ENCODE measurements at regions not wholly inside any gene's neighbourhood (a gene's known extent, or its start where the extent isn't known, plus 50 kb on each side); places are given as distances from the start of the nearest gene placed in this dataset.

DNA sequence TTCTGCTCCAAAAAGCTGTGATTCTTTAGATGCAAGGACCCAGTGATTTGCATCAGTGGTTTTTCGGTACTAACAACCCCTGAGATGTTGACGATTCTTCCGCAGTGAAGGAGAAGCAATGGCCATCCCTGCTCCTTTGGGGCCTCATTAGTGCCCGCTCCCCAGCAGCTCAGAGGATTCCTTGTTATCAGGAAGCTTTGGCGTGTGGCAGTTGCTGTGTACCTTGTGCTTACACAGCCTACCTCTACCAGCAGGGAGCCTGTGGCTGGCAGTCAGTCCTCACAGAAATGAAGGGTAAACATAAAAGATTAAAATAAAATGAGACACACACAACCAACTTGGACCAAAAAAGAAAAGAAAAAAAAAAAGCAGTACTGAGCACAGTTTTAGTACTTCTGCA is 55.2 kb downstream of the CNTN3 start:
- no peak for DNase-seq
- ATAC-seq (ENCODE audit: insufficient read depth, low FRiP score), result no peak
- 80 to 88% methylated on average over 5 of the region's 5 CpGs for WGBS, 2 donors

DNA sequence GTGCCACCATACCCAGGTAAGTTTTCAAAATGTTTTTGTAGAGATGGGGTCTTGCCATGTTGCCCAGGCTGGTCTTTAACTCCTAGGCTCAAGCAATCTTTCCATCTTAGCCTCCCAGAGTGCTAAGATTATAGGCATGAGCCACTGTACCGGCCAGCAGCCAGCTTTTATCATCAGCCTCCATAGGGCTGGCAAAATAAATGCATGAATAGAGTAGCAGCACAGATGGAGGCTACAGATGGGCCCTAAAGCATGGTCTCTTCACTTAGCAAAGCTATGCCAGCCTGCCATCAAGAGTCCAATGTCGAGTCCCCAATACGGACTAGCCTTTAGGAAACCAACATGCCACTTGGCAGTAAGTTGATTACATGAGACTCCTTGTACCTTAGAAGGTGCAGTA is 63.8 kb downstream of the CNTN3 start:
- H3K9ac ChIP-seq (ENCODE audit: insufficient read depth in 1 of 2, low read length in 2 of 2), result no peak overlapping the region
- H3K4me3 ChIP-seq, result no peak overlapping the region
- H3K9me3 ChIP-seq (ENCODE audit: control insufficient read depth in 4 of 4, insufficient read depth in 3 of 4, low read length in 3 of 4), result no peaks in the 10 kb centered on the region
- H3K36me3 ChIP-seq (ENCODE audit: control insufficient read depth in 4 of 4, insufficient read depth in 4 of 4, low read length in 4 of 4), result no peaks in the 10 kb centered on the region
- DNase-seq (no peak), ATAC-seq (ENCODE audit: insufficient read depth, low FRiP score) (no peak)
- H3K27me3 ChIP-seq (ENCODE audit: control insufficient read depth in 3 of 3, insufficient read depth in 3 of 3, low read length in 2 of 3), result no peaks in the 10 kb centered on the region
- TF ChIP-seq, protein P1, sequence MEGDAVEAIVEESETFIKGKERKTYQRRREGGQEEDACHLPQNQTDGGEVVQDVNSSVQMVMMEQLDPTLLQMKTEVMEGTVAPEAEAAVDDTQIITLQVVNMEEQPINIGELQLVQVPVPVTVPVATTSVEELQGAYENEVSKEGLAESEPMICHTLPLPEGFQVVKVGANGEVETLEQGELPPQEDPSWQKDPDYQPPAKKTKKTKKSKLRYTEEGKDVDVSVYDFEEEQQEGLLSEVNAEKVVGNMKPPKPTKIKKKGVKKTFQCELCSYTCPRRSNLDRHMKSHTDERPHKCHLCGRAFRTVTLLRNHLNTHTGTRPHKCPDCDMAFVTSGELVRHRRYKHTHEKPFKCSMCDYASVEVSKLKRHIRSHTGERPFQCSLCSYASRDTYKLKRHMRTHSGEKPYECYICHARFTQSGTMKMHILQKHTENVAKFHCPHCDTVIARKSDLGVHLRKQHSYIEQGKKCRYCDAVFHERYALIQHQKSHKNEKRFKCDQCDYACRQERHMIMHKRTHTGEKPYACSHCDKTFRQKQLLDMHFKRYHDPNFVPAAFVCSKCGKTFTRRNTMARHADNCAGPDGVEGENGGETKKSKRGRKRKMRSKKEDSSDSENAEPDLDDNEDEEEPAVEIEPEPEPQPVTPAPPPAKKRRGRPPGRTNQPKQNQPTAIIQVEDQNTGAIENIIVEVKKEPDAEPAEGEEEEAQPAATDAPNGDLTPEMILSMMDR (IDR thresholded peaks at IDR 0.05; ENCODE audit: control extremely low read depth, extremely low read depth), result no peak
- 88 to 91% methylated on average over 3 of the region's 3 CpGs for WGBS, 2 donors
- no peak overlapping the region for H3K27ac ChIP-seq (ENCODE audit: low read depth in 1 of 2, low read length in 1 of 2)
- H3K4me1 ChIP-seq (ENCODE audit: control insufficient read depth in 5 of 5, insufficient read depth in 5 of 5, low read length in 5 of 5), result no peaks in the 10 kb centered on the region

More for the DNA sequence above, 55.2 kb downstream of the CNTN3 start:
- Histone ChIP-seq H3K27ac (ENCODE audit: low read depth in 1 of 2, low read length in 1 of 2) (no peak overlapping the region), H3K9me3 (ENCODE audit: control insufficient read depth in 4 of 4, insufficient read depth in 3 of 4, low read length in 3 of 4) (no peaks in the 10 kb centered on the region), H3K9ac (ENCODE audit: insufficient read depth in 1 of 2, low read length in 2 of 2) (no peak overlapping the region), H3K27me3 (ENCODE audit: control insufficient read depth in 3 of 3, insufficient read depth in 3 of 3, low read length in 2 of 3) (no peaks in the 10 kb centered on the region), H3K4me1 (ENCODE audit: control insufficient read depth in 5 of 5, insufficient read depth in 5 of 5, low read length in 5 of 5) (peaks cover 0 to 15% (median 0%) of the 10 kb centered on the region in 5 donors), H3K36me3 (ENCODE audit: control insufficient read depth in 4 of 4, insufficient read depth in 4 of 4, low read length in 4 of 4) (no peaks in the 10 kb centered on the region), H3K4me3 (no peak overlapping the region)
- TF ChIP-seq, protein P1 (IDR thresholded peaks at IDR 0.05; ENCODE audit: control extremely low read depth, extremely low read depth), result no peak

DNA sequence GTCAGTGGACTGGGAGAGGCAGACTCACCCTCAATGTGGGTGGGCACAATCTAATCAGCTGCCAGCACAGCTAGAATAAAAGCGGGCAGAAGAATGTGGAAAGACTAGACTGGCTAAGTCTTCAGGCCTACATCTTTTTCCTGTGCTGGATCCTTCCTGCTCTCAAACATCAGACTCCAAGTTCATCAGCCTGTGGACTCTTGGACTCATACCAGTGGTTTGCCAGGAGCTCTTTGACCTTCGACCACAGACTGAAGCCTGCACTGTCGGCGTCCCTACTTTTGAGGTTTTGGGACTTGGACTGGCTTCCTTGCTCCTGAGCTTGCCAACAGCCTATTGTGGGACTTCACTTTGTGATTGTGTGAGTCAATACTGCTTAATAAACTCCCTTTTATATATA is 68.0 kb downstream of the CNTN3 start:
- H3K27ac ChIP-seq (ENCODE audit: low read depth in 1 of 2, low read length in 1 of 2), result no peak overlapping the region
- no peaks in the 10 kb centered on the region for H3K9me3 ChIP-seq (ENCODE audit: control insufficient read depth in 4 of 4, insufficient read depth in 3 of 4, low read length in 3 of 4)
- H3K9ac ChIP-seq (ENCODE audit: insufficient read depth in 1 of 2, low read length in 2 of 2), result no peak overlapping the region
- no peak overlapping the region for H3K4me3 ChIP-seq
- no peak for ATAC-seq (ENCODE audit: insufficient read depth, low FRiP score)
- DNase-seq, result no peak
- TF ChIP-seq, protein P1 (IDR thresholded peaks at IDR 0.05; ENCODE audit: control extremely low read depth, extremely low read depth), result no peak
- H3K27me3 ChIP-seq (ENCODE audit: control insufficient read depth in 3 of 3, insufficient read depth in 3 of 3, low read length in 2 of 3), result no peaks in the 10 kb centered on the region
- no peaks in the 10 kb centered on the region for H3K36me3 ChIP-seq (ENCODE audit: control insufficient read depth in 4 of 4, insufficient read depth in 4 of 4, low read length in 4 of 4)
- WGBS, 2 donors, result 64 to 74% methylated on average over 4 of the region's 4 CpGs
- H3K4me1 ChIP-seq (ENCODE audit: control insufficient read depth in 5 of 5, insufficient read depth in 5 of 5, low read length in 5 of 5), result no peaks in the 10 kb centered on the region

DNA sequence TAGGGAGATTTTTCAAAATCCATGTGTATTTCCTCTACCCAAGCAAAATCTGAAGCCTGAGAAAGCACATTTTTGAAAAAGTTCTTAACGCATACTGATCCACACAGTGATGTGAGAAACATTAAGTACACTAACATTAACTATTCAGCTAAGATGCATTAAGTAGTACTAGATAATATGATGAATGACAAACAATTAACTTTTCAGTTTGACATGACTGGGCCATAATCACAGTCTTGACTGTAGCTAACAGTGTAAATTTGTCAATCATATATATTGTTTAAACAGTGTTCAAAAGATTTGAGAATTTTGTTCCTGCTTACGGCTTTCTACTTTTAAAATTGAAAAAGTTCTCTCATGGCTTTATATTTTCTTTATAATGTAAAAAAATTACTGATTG is 72.0 kb downstream of the CNTN3 start:
- ATAC-seq (ENCODE audit: insufficient read depth, low FRiP score), result no peak
- no peaks in the 10 kb centered on the region for H3K36me3 ChIP-seq (ENCODE audit: control insufficient read depth in 4 of 4, insufficient read depth in 4 of 4, low read length in 4 of 4)
- WGBS, 2 donors, result 90 to 94% methylated on average over 2 of the region's 2 CpGs
- no peak overlapping the region for H3K4me3 ChIP-seq
- DNase-seq, result no peak
- no peak overlapping the region for H3K9ac ChIP-seq (ENCODE audit: insufficient read depth in 1 of 2, low read length in 2 of 2)
- H3K27ac ChIP-seq (ENCODE audit: low read depth in 1 of 2, low read length in 1 of 2), result no peak overlapping the region
- no peaks in the 10 kb centered on the region for H3K9me3 ChIP-seq (ENCODE audit: control insufficient read depth in 4 of 4, insufficient read depth in 3 of 4, low read length in 3 of 4)
- TF ChIP-seq, protein P1 (IDR thresholded peaks at IDR 0.05; ENCODE audit: control extremely low read depth, extremely low read depth), result no peak
- H3K27me3 ChIP-seq (ENCODE audit: control insufficient read depth in 3 of 3, insufficient read depth in 3 of 3, low read length in 2 of 3), result no peaks in the 10 kb centered on the region
- H3K4me1 ChIP-seq (ENCODE audit: control insufficient read depth in 5 of 5, insufficient read depth in 5 of 5, low read length in 5 of 5), result peaks cover 0 to 3% (median 0%) of the 10 kb centered on the region in 5 donors

Data from lung (tissue), 11 donors.